COR-L47 (cell line): ENCODE measurements at regions not wholly inside any gene's neighbourhood (a gene's known extent, or its start where the extent isn't known, plus 50 kb on each side); places are given as distances from the start of the nearest gene placed in this dataset.
"Not testable (repeated sequence)": the region's sequence is repeated elsewhere in the genome, so short reads cannot be mapped to it uniquely, and the experiment has no call there.

Experiments
- DNase-seq: peaks from one replicate; lab custom pipeline; 2025; lab: John Stamatoyannopoulos, UW

DNA sequence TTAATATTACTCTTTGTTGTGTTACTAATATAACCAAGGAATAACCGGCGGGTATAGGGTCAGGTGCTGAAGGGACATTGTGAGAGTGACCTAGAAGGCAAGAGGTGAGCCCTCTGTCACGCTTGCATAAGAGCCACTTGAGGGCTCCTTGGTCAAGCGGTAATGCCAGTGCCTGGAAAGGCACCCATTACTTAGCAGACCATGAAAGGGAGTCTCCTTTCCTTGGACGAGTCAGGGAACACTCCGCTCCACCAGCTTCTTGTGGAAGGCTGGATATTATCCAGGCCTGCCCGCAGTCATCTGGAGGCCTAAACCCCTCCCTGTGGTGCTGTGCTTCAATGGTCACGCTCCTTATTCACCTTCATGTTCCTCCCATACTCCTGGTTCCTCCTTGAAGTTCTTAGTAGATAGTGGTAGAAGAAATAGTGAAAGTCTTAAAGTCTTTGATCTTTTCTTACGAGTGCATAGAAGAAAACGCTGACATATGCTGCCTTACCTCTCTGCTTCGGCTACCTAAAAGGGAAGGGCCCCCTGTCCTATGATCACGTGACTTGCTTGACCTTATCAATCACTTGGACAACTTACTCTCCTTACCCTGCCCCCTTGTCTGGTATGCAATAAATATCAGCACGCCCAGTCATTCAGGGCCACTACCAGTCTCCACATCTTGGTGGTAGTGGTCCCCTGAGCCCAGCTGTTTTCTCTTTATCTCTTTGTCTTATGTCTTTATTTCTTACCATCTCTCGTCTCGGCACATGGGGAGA is 59.6 kb upstream of the DMRTB1 start:
- DNase-seq: not testable (repeated sequence)

DNA sequence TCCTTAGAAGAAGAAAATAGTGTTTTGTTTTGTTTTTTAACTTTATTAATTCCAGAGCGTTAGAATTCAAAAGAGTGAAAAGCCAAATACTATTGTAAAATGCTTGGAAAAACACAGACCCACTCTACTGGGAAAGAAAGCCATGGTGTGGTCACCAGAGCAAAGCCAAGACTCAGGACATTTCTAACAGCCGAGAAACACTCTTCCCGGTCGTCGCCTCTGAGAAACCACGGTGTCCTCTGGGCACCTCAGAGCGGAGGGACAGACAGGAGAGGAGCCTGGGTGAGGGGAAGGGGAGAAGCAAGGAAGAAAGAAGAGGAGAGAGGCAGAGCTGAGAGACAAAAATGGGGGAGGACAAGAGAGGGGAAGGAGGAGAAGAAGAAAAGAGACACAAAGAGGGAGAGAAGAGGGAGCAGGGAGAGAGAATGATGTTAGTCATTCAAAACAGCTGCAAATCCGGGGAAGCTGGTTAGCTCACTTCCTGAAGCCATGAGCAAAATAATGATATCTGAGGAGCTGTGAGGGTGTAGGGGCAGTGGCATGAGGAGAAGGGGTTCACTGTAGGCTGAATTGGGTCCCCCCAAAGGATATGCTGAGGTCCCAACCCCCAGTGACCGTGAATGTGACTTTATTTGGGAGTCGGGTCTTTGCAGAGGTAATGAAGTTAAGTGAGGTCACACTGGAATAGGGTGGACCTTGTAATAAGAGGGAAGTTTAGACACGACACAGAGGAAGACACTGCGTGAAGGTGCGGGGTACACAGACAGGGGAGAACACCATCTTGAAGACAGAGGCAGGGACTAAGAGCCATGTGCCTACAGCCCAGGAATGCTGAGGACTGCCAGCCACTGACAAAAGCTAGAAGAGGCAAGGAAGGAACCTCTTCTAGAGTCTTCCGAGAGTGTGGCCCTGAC is 58.2 kb upstream of the DMRTB1 start:
- no peak for DNase-seq

DNA sequence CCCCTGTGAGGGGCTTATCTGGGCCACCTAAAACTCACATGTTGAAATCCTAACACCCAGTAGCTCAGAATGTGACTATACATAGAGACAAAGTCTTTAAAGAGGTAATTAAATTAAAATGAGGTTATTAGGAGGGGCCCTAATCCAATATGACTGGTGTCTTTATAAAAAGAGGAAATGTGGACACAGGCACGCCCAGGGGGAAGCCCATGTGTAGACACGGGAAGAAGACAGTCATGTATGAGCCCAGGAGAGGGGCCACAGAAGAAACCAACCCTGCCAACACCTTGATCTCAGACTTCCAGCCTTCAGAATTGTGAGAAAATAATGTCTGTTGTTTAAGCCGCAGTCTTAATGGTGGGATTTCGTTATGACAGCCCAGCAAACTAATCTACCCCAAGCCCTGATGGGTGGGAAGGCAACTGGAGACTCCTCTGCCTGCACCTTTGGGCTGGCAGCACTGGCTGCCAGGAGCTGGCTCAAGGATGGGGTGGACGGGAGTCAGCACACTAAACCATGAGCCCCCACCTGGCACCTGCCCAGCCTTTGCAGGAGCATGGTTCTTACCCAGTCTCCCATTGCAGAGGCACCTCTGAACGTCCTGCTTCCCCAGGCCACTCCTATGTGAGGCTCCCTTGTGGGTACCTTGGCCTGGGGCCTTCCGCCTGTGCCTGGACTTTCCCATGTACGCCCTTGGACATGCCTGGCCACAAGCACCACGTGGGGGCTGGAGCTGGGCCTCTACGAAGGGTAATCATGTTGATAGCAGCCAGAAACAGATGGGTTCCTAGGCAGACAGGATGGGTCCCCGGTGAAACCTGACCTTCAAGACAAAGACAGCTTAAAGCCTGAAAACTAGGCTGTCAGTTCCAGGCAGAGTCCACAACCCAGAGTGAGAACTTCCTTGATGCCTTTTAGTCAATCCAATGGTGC is 57.1 kb upstream of the DMRTB1 start:
- DNase-seq: no peak

DNA sequence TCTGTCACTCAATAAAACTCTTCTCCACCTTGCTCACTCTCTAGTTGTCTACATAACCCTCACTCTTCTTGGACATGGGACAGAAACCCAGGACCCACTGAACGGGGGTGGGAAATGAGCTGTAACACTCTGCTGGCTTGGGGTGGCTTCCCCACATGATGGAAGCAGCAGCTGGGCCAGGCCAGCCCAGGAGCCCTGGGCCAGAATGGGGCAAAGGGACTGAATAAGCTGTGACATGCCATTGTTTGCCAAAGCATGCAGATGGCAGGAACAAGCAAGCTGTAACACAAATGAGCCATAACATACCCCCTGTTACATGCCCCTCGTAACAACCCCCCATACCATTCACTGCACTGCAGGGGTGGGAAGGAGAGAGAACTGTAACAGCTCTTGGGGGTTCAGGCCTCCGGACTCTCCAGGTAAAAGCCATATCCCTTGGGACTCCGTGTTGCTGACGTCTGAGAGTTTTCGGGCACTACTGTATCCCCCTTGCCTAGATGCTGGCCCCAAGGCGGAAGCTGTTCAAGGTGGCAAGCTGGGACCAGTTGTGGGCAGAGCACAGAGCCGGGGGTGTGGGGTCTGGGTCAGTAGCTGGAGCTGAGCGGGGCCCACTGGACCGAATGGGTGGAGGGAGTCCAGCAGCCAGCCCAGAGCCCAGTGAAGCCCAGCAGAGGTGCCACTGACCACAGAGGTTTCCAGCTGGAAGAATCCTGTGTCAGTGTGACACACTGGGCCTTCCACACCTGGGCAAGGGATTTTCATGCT is 56.1 kb upstream of the DMRTB1 start:
- no peak for DNase-seq

GRCh38 chr1:53405737-53406136 is 53.5 kb upstream of the DMRTB1 start:
- DNase-seq: no peak

DNA sequence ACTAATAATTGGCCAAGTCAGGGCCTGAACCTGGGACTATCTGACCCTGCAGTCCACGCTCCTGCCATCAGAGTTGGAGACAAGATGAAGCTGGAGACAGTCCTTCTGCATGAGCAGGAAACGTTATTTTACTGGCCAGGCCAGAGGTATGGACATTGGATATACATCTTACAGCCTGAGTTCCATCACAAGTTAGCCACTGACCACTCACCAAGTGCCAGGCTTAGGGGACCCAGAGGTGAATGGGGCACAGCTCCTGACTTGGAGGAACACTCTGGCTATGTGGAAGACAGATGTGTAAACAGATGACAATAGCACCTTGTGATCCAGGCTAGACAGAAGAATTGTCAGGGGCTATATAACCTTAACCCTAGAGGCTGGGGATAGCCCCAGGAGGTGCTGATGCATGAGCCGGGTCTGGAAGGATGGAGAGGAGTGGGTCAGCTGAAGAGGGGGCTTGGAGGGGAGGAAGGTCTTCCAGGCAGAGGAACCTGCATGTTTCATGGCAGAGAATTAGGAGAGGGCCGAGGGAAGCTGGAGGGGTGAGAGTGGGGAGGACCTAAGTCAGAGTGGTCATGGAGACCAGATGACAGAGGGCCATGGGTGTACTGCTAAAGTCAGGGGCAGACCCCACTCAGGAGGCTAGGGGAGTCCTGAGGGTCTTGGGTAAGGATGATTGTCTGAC is 52.5 kb upstream of the DMRTB1 start:
- DNase-seq: no peak

DNA sequence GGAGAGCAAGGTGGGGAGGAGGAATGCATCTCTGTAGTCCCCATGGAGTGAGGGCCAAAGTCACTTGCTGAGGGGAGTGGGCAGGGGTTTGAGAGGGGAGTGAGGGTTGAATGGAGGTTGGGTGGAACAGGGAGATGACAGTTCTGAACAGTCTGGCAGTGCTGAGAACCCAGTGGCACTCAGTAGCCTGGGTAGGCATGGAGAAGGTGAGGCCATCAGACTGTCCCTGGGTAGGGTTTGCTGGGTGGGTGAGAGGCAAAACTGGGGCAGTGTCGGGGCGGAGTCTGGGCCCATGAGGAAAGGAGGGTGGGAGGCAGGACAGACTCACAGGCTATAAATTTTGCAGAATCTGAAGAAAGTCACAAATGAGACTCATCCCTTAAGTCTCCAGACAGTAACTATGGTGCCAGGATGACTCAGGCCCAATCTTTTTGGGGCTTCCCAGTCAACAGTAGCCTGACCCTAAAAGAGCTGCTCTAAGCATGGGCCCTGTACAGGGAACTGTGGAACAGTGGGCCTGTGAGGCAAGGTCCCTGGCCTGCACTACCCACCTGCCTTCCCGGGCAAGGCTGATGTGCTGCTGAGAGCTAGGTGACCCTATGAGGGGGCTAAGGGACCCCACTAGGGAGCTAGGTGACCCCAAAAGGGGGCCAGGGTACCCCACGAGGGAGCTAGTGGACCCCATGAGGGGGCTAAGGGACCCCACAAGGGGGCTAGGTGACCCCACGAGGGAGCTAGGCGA is 51.0 kb upstream of the DMRTB1 start:
- DNase-seq: no peak

- no peak for DNase-seq
These were observed 50.5 kb upstream of the DMRTB1 start for GRCh38 chr1:53408755-53409129.

- no peak for DNase-seq
These were observed 50.0 kb upstream of the DMRTB1 start for GRCh38 chr1:53409233-53409632.
